Skin epidermis (tissue), 12 donors: ENCODE measurements at regions not wholly inside any gene's neighbourhood (a gene's known extent, or its start where the extent isn't known, plus 50 kb on each side); places are given as distances from the start of the nearest gene placed in this dataset.
"Not testable (repeated sequence)": the region's sequence is repeated elsewhere in the genome, so short reads cannot be mapped to it uniquely, and the experiment has no call there.

Experiments used
- H3K27ac ChIP-seq, 21 experiments: fragments of 200-600 bp; sonication (generic) in 11 of 21; one replicate each; pipeline ENCODE4 v1.5.0; 2020; ENCODE audit warnings: mild to moderate bottlenecking in 3 of 21, inconsistent platforms in 2 of 21, moderate library complexity in 2 of 21
- H3K4me3 ChIP-seq, 7 experiments: fragments of 200-600 bp; sonication (generic) in 2 of 7; one replicate each; pipeline ENCODE4 v1.5.0; 2020; ENCODE audit warnings: inconsistent platforms in 2 of 7, mild to moderate bottlenecking in 2 of 7, moderate library complexity in 1 of 7

DNA sequence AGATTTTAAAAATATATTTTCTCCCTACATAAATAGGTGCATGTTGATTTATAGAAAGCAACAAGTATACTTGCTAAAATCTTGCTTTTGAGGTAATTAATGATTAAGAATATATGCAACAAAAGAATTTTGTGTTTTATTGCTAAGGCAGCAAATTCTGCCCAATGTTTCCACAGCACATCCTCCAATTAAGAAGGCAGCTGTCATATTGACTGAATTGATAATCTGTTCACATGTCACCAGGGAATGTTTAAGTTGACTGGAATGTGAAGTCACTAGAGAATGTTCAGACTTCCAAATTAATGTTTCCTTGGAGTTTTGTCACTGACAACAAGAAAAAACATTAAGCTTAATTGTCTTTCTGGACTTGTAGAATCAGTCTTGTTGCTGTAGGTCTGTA, 1602.7 kb upstream of the SLC39A10 start:
- Histone ChIP-seq H3K4me3 (no peak overlapping the region), H3K27ac (no peak overlapping the region)

- Histone ChIP-seq H3K4me3 (no peak overlapping the region), H3K27ac (no peak overlapping the region)
These were observed 1612.7 kb upstream of the SLC39A10 start for GRCh38 chr2:194044321-194044720.

- not testable (repeated sequence) for H3K27ac ChIP-seq, H3K4me3 ChIP-seq
These were observed 1635.9 kb upstream of the SLC39A10 start for GRCh38 chr2:194021130-194021529.

DNA sequence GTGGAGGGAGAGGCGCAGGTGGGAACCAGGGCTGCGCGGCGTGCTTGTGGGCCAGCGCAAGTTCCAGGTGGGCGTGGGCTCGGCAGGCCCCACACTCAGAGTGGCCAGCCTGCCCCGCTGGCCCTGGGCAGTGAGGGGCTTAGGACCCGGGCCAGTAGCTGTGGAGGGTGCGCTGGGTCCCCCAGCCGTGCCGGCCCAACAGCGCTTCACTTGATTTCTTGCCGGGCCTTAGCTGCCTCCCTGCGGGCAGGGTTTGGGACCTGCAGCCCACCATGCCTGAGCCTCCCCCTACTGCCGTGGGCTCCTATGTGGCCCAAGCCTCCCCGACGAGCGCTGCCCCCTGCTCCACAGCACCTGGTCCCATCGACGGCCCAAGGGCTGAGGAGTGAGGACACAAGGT, 1636.9 kb upstream of the SLC39A10 start:
- Histone ChIP-seq H3K4me3 (no peak overlapping the region), H3K27ac (no peak overlapping the region)

DNA sequence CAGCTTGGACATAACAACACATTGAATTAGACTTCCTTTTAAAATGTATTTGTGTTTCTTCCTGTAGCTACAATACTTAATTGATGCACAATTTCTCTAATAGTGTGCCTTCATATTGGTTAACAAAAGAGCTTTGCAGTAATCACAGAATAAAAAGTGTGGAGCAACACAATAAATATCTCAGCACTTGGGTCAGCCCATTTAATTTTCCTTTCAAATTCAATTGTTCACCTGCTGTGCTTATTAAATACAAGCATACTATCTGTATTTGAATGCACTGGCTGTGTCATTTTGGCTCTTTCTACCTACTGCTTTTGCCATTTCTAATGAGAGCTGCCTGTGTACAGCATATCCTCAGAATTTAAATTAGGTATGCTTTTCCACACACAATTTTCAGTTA, 1641.3 kb upstream of the SLC39A10 start:
- no peak overlapping the region for H3K27ac ChIP-seq
- no peak overlapping the region for H3K4me3 ChIP-seq

- Histone ChIP-seq H3K27ac (no peak overlapping the region), H3K4me3 (no peak overlapping the region)
These were observed 1642.4 kb upstream of the SLC39A10 start for GRCh38 chr2:194014639-194015038.

DNA sequence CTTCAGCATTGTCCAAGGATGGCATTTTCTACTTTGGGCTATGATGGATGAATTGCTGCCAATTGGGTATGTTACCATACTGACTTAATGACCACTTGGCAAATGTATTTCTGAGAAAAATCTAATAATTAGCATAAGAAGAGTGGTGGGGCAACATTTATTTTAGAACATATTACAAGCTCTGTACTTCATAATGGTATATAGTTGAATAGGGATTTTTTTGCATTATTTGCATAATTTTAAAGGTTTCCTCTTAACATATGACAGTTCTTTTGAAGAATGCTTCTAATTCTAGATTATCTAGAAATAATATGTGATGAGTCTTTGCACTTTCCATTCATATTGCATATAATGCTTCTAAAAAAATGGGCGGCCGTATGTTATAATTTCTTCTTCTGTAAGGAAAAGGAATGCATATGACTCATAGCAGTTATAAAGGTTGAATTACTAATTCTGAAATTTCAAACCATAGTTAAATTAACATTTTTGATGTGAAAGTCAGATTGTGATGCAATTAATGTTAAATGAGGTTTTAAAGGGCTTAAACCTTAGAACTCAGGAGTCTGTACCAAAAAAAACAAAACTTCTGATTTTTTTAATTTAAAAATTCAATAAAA, 1652.3 kb upstream of the SLC39A10 start:
- no peak overlapping the region for H3K4me3 ChIP-seq
- no peak overlapping the region for H3K27ac ChIP-seq

- Histone ChIP-seq H3K27ac (no peak overlapping the region), H3K4me3 (no peak overlapping the region)
These were observed 1653.1 kb upstream of the SLC39A10 start for GRCh38 chr2:194003911-194004310.

DNA sequence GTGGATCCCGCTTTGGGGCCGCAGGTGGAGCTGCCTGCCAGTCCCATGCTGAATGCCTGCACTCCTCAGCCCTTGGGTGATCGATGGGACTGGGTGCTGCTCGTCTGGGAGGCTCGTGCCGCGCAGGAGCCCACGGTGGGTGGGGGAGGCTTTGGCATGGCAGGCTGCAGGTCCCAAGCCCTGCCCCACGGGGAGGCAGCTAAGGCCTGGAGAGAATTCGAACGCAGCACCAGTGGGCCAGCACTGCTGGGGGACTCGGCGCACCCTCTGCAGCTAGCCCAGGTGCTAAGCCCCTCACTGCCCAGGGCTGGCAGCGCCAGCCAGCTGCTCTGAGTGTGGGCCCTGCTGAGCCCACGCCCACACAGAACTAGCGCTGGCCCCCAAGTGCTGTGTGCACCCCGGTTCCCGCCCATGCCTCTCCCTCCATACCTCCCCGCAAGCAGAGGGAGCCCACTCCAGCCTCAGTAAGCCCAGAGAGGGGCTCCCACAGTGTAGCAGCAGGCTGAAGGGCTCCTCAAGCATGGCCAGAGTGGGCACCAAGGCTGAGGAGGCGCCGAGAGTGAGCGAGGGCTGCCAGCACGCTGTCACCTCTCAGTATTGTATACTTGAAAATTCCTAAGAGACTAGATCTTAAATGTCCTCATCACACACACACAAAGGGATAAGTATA, 1654.2 kb upstream of the SLC39A10 start:
- H3K27ac ChIP-seq, result no peak overlapping the region
- H3K4me3 ChIP-seq, result no peak overlapping the region

GRCh38 chr2:193990868-193991267, 1666.2 kb upstream of the SLC39A10 start:
- Histone ChIP-seq H3K4me3 (no peak overlapping the region), H3K27ac (no peak overlapping the region)

DNA sequence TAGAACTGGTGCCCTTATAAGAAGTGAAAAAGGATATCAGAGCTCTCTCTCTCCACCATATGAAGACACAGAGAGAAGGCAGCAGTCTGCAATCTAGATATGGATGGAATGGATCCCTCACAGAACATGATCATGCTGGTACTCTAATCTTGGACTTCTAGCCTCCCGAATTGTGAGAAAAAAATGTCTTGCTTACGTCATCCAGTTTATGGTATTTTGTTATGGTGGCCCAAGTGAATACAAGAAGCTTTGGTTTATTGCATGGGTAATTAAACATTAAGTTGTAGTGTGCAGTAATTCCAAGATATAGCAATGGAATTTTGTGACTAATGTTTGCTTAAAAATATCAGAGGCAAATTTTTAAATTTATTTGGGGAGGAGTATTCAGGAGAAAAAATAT, 1667.4 kb upstream of the SLC39A10 start:
- Histone ChIP-seq H3K4me3 (no peak overlapping the region), H3K27ac (no peak overlapping the region)

- H3K27ac ChIP-seq, result no peak overlapping the region
- H3K4me3 ChIP-seq, result no peak overlapping the region
These were observed 1668.2 kb upstream of the SLC39A10 start for GRCh38 chr2:193988784-193989183.

- Histone ChIP-seq H3K27ac (no peak overlapping the region), H3K4me3 (no peak overlapping the region)
These were observed 1671.8 kb upstream of the SLC39A10 start for GRCh38 chr2:193985272-193985671.

DNA sequence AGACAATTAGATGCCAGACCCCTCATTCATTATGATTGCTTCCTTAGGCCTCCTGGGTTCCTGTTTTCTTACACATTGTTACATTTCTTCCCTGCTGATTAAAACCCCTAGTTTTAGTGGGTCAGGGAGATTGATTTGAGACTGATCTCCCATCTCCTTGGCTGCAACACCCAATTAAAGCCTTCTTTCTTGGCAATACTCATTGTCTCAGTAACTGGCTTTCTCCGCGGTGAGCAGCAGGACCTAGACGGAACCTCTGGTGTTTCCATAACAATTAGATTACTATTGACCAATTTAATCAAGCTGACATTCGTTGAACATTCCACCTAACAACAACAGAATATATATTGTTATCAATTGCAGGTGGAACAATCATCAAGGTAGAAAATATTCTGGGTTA, 1676.4 kb upstream of the SLC39A10 start:
- no peak overlapping the region for H3K27ac ChIP-seq
- H3K4me3 ChIP-seq, result no peak overlapping the region

- H3K4me3 ChIP-seq, result no peak overlapping the region
- H3K27ac ChIP-seq, result no peak overlapping the region
These were observed 1683.2 kb upstream of the SLC39A10 start for GRCh38 chr2:193973781-193974180.

DNA sequence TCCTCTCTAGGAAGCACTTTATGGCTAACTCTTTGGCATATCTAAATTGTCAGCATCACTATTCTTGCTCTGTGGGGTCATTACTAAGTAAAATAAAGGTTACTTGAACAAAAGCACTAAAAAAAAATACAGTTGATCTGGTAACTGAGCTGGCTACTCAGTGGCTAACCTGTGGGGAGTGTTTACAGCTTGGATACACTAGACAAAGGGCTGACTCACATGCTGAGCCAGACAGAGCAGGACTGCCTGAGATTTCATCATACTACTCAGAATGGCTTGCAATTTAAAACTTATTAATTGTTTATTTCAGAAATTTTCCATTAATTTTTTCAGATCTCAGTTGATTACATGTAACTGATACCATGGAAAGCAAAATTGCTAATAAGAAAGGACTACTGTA, 1690.4 kb upstream of the SLC39A10 start:
- H3K4me3 ChIP-seq, result no peak overlapping the region

DNA sequence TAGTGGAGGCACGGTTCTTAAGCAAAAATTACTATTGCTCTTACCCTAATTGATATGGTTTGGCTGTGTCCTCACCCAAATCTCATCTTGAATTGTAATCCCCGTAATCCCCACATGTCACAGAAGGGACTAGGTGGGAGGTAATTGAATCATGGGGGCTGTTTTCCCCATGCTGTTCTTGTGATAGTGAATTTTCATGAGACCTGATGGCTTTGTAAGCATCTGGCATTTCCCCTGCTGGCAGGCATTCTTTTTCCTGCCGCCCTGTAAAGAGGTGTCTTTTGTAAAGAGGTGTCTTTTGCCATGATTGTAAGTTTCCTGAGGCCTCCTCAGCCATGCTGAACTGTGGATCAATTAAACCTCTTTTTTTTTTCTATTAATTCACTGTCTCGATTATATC, 1691.8 kb upstream of the SLC39A10 start:
- no peak overlapping the region for H3K27ac ChIP-seq
- no peak overlapping the region for H3K4me3 ChIP-seq

More for the DNA sequence above, 1690.4 kb upstream of the SLC39A10 start:
- H3K27ac ChIP-seq, result no peak overlapping the region

GRCh38 chr2:193963472-193964119, 1693.4 kb upstream of the SLC39A10 start:
- no peak overlapping the region for H3K27ac ChIP-seq
- no peak overlapping the region for H3K4me3 ChIP-seq

- H3K27ac ChIP-seq, result no peak overlapping the region
- H3K4me3 ChIP-seq, result no peak overlapping the region
These were observed 1710.2 kb upstream of the SLC39A10 start for GRCh38 chr2:193946806-193947205.

DNA sequence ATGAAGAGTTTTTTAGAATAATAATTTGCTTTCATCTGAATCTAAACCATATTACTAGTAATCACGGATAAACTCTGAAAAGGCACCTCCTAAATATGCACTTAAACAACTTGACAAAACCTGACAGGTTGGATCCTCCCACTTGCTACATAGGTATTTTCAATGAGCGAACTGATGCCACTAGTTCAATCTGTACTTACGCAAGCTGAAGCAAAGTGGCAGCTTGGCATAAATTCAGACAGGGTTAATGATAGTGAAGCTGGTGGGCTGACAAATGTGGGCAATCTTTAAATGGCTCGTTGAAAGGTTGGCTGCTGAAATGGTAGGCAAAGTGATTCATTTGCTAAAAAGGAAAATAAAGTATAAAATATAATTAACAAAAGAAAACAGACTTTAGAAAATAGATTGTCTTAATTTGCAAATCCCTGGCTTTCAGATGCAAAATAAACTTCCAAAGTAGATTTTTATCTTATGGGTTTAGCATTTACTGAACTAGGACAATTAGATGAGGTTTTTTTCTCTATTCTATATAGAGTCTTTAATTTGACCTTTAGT, 1713.5 kb upstream of the SLC39A10 start:
- H3K27ac ChIP-seq, result no peak overlapping the region

GRCh38 chr2:193935114-193935513, 1721.9 kb upstream of the SLC39A10 start:
- Histone ChIP-seq H3K4me3 (no peak overlapping the region), H3K27ac (no peak overlapping the region)

More for the DNA sequence above, 1713.5 kb upstream of the SLC39A10 start:
- no peak overlapping the region for H3K4me3 ChIP-seq
